ENCODE measurements at regions not wholly inside any gene's neighbourhood (a gene's known extent, or its start where the extent isn't known, plus 50 kb on each side); places are given as distances from the start of the nearest gene placed in this dataset.

DNA sequence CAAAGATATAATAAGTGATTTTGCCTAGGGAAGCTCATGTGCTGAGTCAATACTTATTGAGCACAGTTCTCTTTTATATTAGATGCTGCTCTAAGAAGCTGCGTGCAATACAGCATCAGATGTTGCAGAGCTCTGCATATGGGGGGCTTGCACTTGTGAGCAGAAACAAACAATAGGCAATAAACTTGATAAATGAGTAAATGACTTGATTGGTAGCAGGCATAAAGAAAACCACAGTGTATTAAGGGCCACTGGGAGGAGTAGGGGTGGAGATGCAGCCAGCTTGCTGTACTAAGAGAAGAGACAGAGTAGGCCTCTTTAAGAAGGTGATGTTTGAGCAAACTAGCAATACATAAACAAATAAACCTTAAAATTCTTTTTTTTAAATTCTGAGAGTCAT, 598.5 kb upstream of the ADAMTS5 start:
- Mint-ChIP-seq H3K4me1 (no peaks in the 10 kb centered on the region), H3K4me3 (no peak overlapping the region), H3K9me3 (no peaks in the 10 kb centered on the region), H3K36me3 (ENCODE audit: low read depth) (no peaks in the 10 kb centered on the region), H3K27ac (ENCODE audit: unreplicated experiment) (no peak overlapping the region), H3K27me3 (ENCODE audit: low read depth) (no peaks in the 10 kb centered on the region)
- TF ChIP-seq, protein P1, sequence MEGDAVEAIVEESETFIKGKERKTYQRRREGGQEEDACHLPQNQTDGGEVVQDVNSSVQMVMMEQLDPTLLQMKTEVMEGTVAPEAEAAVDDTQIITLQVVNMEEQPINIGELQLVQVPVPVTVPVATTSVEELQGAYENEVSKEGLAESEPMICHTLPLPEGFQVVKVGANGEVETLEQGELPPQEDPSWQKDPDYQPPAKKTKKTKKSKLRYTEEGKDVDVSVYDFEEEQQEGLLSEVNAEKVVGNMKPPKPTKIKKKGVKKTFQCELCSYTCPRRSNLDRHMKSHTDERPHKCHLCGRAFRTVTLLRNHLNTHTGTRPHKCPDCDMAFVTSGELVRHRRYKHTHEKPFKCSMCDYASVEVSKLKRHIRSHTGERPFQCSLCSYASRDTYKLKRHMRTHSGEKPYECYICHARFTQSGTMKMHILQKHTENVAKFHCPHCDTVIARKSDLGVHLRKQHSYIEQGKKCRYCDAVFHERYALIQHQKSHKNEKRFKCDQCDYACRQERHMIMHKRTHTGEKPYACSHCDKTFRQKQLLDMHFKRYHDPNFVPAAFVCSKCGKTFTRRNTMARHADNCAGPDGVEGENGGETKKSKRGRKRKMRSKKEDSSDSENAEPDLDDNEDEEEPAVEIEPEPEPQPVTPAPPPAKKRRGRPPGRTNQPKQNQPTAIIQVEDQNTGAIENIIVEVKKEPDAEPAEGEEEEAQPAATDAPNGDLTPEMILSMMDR (conservative IDR thresholded peaks at IDR 0.05): no peak
- no peak for DNase-seq (ENCODE audit: low read depth, low spot score)

DNA sequence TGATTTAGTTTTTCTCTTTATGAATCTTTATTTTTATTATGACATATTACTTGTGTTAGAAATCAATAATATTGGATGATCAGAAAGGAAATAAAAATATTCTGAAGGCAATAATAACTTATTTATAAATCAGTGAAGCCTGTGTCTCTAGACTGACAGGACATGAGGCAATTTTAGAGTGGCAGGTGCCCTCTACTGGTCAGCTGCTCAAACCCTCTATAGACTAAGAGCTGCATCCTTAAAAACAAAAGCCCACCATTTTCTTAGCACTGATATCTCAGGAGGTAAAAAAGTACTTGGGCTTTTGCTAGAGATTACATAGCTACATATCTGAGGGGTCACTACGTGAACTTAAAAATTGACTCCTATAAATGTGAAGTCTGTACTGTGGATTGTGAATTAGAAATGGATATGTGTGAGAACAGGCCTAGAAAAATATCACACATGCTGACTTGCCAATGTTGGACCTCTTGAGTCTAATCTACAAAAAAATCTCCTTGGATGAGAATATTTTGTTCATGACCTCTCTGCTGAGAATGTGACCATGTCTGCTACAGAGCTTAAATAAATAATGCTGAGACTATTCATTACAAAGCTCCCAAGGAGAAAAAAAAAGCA, 597.9 kb upstream of the ADAMTS5 start:
- no peaks in the 10 kb centered on the region for H3K27me3 Mint-ChIP-seq (ENCODE audit: low read depth)
- no peaks in the 10 kb centered on the region for H3K36me3 Mint-ChIP-seq (ENCODE audit: low read depth)
- H3K4me1 Mint-ChIP-seq: no peaks in the 10 kb centered on the region
- H3K9me3 Mint-ChIP-seq: no peaks in the 10 kb centered on the region
- DNase-seq (ENCODE audit: low read depth, low spot score): peak; percentile 25
- H3K4me3 Mint-ChIP-seq: no peak overlapping the region
- H3K27ac Mint-ChIP-seq (ENCODE audit: unreplicated experiment): no peak overlapping the region
- TF ChIP-seq, protein P1 (conservative IDR thresholded peaks at IDR 0.05): peak; percentile 79

DNA sequence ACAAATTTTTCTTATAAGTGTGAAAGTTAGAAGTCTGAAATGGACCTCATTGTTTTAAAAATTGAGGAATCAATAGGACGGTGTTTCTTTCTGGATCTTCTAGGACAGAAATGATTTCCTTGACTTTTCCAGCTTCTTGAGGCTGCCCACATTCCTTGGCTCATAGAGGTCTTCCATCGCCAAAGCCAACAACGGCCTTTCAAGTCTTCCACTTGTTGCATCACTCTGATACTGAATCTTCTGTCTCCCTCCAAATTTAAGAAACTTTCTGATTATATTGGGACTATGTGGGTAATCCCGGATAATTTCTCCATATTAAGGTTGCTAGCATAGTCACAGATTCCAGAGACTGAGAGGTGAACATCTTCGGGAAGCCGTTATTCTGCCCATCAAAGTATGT, 595.4 kb upstream of the ADAMTS5 start:
- Mint-ChIP-seq H3K36me3 (ENCODE audit: low read depth) (no peaks in the 10 kb centered on the region), H3K27me3 (ENCODE audit: low read depth) (no peaks in the 10 kb centered on the region), H3K4me3 (no peak overlapping the region), H3K9me3 (peaks cover 4% of the 10 kb centered on the region), H3K27ac (ENCODE audit: unreplicated experiment) (no peak overlapping the region), H3K4me1 (no peaks in the 10 kb centered on the region)
- TF ChIP-seq, protein P1 (conservative IDR thresholded peaks at IDR 0.05): no peak
- no peak for DNase-seq (ENCODE audit: low read depth, low spot score)

DNA sequence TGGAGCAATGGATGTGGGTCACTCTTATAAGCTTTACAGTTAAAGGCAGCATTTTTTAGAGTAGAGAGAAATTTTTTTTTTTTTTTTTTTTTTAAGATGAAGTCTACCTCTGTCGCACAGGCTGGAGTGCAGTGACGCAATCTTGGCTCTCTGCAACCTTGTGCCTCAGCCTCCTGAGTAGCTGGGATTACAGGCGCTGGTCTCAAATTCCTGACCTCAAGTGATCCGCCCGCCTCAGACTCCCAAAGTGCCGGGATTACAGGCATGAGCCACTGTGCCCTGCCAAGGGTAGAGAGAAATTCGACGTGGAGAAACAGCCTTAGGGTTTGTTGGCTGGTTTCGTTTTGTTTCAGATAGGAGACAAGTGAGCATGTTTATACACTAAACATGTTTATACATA, 594.2 kb upstream of the ADAMTS5 start:
- TF ChIP-seq, protein P1 (conservative IDR thresholded peaks at IDR 0.05): no peak
- Mint-ChIP-seq H3K27ac (ENCODE audit: unreplicated experiment) (no peak overlapping the region), H3K4me3 (no peak overlapping the region), H3K9me3 (peaks cover 5% of the 10 kb centered on the region), H3K36me3 (ENCODE audit: low read depth) (no peaks in the 10 kb centered on the region), H3K4me1 (no peaks in the 10 kb centered on the region), H3K27me3 (ENCODE audit: low read depth) (no peaks in the 10 kb centered on the region)
- no peak for DNase-seq (ENCODE audit: low read depth, low spot score)

DNA sequence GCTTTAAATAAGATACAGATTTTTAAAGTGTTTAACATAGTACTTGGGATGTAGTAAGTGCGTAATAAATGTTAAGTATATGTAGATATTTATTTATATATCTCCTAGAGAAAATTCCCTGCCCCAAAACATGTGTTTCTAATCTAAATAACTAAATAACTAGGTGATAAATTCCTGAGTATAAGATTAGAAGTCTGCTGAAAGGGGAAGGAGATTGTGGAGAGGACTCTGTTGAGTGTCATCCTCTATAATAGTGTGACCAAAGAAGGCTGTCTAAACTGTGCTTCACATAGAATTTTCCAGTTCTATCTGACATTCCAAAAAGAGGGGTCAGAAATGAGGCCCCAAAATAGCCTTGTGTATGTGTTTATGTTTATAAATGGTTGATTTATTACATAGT, 590.5 kb upstream of the ADAMTS5 start:
- H3K4me3 Mint-ChIP-seq: no peak overlapping the region
- H3K9me3 Mint-ChIP-seq: peaks cover 18% of the 10 kb centered on the region
- no peak for DNase-seq (ENCODE audit: low read depth, low spot score)
- peaks cover 8% of the 10 kb centered on the region for H3K36me3 Mint-ChIP-seq (ENCODE audit: low read depth)
- no peaks in the 10 kb centered on the region for H3K4me1 Mint-ChIP-seq
- H3K27ac Mint-ChIP-seq (ENCODE audit: unreplicated experiment): no peak overlapping the region
- no peaks in the 10 kb centered on the region for H3K27me3 Mint-ChIP-seq (ENCODE audit: low read depth)
- TF ChIP-seq, protein P1 (conservative IDR thresholded peaks at IDR 0.05): no peak

Data from neural crest cell (in vitro differentiated cells).